ENCODE measurements at regions not wholly inside any gene's neighbourhood (a gene's known extent, or its start where the extent isn't known, plus 50 kb on each side); places are given as distances from the start of the nearest gene placed in this dataset.
A peak's percentile ranks its signal among the peaks of the same experiment; 100 is the strongest.

DNA sequence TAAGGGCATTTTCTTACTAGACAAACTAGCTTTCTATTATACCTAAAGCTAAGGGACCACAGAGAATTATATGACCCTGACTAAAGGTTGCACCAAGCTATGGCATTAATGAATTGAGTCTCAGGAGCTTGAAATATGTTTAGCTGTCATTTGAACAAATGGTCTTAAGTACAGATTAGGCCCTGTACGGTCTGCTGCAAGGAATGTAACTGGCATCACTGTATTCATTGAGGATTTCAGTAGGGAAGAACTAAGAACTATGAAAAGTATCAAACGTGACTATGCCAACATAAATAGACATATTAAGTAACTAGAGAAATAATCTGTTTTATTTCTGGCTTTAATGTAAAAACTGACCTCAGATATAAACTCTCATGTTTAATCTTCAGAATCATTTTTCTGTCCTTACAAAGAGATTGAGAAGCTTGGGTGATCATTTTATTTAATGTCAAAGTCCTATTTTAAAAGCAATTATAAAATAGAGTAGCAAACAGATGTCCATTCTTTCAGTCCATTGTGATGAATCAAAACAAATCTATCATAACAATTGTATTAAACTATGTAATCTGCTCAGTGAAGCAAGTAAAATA lies 845.9 kb downstream of the MAT2B start:
- Histone ChIP-seq H3K4me1 (no peaks in the 10 kb centered on the region), H3K27me3 (no peaks in the 10 kb centered on the region), H3K9me3 (replicated peaks) (no peaks in the 10 kb centered on the region), H3K4me3 (no peak overlapping the region), H3K27ac (no peak overlapping the region), H3K36me3 (no peaks in the 10 kb centered on the region)
- no peak for DNase-seq

DNA sequence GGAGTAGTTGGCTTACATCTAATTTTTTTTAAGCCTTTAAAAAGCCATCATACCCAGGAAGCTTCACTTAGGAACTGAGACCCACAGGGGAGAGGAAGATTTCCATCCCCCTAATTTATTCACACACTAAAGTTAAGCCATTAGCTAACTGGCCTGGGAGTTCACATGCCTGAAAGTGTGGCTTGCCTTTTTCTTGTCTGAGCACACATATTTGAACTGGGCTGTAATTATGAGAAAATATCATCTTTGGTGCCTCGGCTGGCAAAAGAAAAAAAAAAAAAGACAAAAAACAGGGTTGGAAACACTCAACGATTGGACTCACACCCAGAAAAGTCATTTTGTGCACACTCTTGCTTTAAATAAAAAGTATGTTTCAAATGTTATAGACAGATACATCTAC lies 847.3 kb downstream of the MAT2B start:
- no peaks in the 10 kb centered on the region for H3K36me3 ChIP-seq
- H3K27ac ChIP-seq = no peak overlapping the region
- H3K27me3 ChIP-seq = no peaks in the 10 kb centered on the region
- H3K4me1 ChIP-seq = no peaks in the 10 kb centered on the region
- DNase-seq = no peak
- H3K4me3 ChIP-seq = no peak overlapping the region
- no peaks in the 10 kb centered on the region for H3K9me3 ChIP-seq (replicated peaks)

DNA sequence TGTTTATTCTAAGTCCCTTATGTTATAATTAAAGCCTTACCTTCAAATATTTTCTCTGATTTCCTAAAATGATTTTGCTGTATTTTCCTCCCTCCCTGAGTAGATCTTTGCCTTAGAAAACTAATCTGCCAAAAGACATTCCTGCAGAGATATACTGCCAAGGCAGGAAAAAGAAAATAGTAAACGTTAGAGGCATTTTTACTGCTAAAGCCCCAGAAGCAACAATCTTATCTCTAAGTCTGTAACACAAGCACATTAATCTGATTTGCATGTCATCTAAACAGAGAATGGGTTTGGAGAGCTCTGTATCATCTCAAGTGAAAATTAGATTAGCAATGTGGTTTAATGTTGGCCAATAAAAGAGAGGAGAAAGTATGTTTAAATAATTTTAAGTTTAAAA lies 847.7 kb downstream of the MAT2B start:
- DNase-seq = no peak
- H3K36me3 ChIP-seq = no peaks in the 10 kb centered on the region
- H3K4me3 ChIP-seq = no peak overlapping the region
- no peaks in the 10 kb centered on the region for H3K27me3 ChIP-seq
- no peaks in the 10 kb centered on the region for H3K4me1 ChIP-seq
- H3K9me3 ChIP-seq (replicated peaks) = no peaks in the 10 kb centered on the region
- H3K27ac ChIP-seq = no peak overlapping the region

DNA sequence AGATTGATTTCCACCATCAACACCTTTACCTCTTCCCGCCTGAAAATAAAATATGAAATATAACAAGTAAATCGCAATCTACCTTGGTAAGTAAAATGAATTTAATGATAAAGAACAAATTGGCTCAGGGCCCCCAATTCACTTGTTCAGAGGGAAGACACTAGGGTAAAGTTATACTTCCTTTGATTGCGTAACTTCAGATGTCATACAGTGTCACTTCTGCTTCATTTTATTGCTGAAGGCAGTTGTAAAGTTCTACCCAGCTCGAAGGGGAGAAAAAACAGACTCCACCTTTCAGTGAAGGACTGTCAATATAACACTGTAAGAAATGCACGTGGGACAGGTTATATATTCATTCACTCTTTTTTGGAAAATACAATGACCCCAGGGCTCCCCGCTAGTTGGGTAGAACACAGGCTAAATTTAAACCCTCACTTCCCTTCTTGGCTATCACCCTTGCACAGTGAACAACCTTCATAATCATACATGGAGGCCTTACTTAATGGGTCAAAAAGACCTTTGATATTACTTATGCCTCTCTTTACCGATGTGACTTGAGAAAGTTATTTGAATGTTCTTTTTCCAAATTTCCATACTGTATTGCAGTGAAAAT lies 848.8 kb downstream of the MAT2B start:
- H3K27me3 ChIP-seq = no peaks in the 10 kb centered on the region
- no peaks in the 10 kb centered on the region for H3K4me1 ChIP-seq
- no peaks in the 10 kb centered on the region for H3K36me3 ChIP-seq
- no peak for DNase-seq
- no peak overlapping the region for H3K27ac ChIP-seq
- no peaks in the 10 kb centered on the region for H3K9me3 ChIP-seq (replicated peaks)
- no peak overlapping the region for H3K4me3 ChIP-seq

DNA sequence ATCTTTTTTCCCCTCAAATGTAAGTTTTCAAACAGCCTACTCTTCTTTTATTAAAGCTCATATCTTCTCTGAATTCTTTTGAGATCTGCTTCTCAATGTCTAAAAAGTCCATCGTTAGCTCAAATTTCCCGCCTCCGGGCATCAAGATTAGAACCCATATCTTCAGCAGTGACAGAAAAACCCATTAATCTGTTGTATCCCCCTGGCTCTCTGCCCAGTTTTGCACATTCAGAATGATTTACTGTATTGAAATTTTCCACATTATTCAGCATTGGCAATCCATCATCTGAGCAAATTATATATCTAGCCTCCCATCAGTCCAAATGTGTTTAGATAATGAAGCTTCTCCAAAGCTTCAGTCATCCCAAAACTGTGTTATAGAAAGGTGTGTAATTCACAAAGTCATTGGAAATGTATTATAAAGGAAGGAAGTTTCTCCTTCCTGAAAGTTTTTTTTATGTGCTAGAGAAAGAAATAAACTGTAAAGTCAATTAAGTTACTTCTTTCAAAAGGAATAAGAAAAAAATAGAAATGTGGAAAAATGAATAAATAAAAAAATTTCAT lies 849.9 kb downstream of the MAT2B start:
- no peak overlapping the region for H3K27ac ChIP-seq
- no peaks in the 10 kb centered on the region for H3K4me1 ChIP-seq
- no peaks in the 10 kb centered on the region for H3K27me3 ChIP-seq
- H3K9me3 ChIP-seq (replicated peaks) = no peaks in the 10 kb centered on the region
- H3K36me3 ChIP-seq = no peaks in the 10 kb centered on the region
- H3K4me3 ChIP-seq = no peak overlapping the region
- no peak for DNase-seq

DNA sequence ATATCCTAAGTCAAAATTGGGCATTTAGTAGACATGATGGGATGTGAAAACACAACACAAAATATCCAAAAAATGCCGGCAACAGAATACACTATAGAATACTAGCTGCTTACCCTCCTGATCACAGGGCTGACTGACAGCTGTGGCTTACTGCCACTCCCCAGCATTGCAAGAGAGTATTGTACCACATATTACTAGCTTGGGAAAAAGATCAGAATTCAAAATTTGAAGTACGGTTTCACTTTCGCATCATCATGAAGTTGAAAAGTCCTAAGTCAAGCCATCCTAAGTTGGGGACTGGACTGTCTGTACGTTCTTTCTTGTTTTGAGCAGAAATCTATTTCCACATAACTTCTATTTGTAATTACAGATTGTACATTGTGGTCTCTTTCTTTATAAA lies 851.4 kb downstream of the MAT2B start:
- Histone ChIP-seq H3K4me1 (no peaks in the 10 kb centered on the region), H3K27ac (no peak overlapping the region), H3K4me3 (no peak overlapping the region), H3K27me3 (0 out of 2 replicates have a peak, but pooled peaks cover 3% of the 10 kb centered on the region), H3K36me3 (no peaks in the 10 kb centered on the region), H3K9me3 (replicated peaks) (no peaks in the 10 kb centered on the region)
- no peak for DNase-seq

DNA sequence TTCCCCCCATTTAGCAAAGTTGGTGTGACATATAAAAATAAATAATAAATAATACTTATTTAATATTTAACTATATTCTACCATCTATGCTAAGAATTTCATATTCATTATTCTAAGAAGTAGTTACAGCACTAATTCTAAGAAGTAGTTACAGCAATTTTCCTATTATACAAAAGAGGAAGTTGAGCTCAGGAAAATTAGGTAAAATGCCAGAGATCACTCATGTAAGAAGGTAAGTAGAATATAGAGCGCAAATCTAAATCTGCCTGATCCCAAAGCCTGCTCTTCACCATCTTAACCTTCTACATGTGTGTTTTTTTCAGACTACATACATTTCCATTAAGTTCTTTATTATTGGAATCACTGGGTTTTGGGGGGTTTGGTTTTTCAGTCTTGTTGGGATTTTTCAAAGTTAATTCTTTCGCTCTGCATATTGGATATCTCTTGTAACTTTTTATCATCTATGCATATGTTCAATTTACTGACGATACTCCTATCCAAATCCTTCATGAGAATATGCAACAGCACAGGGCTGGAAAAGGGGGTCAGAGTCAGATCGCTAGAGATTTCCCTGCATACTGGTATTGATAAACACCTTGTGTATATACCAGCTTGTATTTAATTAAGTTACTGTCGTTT lies 852.1 kb downstream of the MAT2B start:
- Histone ChIP-seq H3K4me3 (no peak overlapping the region), H3K27me3 (0 out of 2 replicates have a peak, but pooled peaks cover 10% of the 10 kb centered on the region), H3K27ac (no peak overlapping the region), H3K36me3 (no peaks in the 10 kb centered on the region), H3K4me1 (no peaks in the 10 kb centered on the region), H3K9me3 (replicated peaks) (no peaks in the 10 kb centered on the region)
- no peak for DNase-seq

DNA sequence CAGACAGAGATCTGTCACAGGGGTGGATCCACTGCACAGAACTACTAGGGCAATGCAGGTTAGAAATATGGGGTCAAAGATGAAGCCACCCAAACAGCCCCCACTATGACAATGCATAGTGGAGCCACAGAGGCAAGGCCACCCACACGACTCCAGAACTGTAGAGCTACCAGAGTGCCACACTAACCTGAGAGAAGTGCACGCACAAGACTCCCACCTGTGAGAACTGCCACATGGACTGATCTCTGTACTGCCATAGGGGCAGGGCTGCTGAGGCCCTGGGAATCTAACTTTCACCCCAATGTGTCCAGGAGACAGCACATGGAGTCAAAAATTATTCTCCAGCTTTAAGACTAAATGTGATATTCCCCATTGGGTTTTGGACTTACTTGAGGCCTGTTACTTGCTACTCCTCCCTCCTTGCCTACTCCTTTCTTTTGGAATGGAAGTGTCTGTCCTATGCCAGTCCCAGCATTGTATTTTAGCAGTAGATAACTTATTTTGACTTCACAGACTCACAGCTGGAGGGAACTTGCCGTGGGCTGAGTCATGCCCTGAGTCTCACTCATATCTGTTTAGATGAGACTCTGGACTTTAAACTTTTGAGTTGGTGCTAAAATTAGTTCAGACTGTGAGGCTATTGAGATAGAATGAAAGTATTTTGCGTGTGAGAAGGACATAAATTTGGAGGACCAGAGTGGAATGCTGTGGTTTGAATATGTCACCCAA lies 853.3 kb downstream of the MAT2B start:
- Histone ChIP-seq H3K4me1 (no peaks in the 10 kb centered on the region), H3K27ac (no peak overlapping the region), H3K27me3 (0 out of 2 replicates have a peak, but pooled peaks cover 12% of the 10 kb centered on the region), H3K36me3 (no peaks in the 10 kb centered on the region), H3K4me3 (no peak overlapping the region), H3K9me3 (replicated peaks) (no peaks in the 10 kb centered on the region)
- DNase-seq = no peak

DNA sequence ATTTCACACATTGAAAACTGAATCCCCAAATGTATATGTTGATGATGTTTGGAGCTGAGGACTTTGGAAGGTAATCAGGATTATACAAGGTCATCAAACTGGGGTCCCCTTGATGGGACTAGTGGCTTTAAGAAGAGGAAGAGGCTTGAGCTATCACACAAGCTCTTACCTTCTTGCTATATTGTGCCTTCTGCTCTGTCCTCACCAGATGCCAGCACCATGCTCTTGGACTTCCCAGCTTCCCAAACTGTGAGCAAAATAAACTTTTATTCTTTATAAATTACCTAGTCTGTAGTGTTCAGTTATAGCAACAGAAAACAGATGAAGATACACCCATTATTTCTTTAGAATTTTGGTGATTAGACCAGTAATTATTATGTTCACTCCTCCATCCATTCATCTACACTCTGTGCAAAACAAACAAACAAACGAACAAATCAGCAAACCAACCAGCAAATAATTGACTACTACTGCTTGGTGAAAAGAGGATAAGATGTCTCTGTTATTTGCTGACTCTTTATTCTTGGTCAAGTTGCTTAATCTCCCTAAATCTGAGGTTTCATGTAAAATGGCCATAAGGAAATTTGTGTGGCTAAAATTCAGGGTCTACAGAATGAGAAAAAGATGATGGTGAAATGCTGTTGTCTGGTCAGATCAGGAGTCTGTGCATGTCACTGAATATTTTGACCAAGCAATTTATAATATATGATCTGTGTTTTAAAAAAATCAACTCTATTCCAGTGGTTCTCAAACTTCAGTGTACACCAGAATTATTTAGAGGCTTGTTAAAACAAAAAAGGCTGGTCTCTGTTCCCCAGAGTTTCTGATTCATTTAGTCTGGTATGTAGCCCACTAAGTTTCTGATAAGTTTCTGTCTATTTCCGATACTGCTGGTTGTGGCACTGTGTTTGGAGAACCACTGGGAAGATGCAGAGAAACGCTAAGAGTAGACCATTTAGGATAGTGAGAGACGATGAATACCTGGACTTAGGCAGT lies 854.1 kb downstream of the MAT2B start:
- Histone ChIP-seq H3K4me1 (no peaks in the 10 kb centered on the region), H3K9me3 (replicated peaks) (no peaks in the 10 kb centered on the region), H3K36me3 (no peaks in the 10 kb centered on the region), H3K27me3 (0 out of 2 replicates have a peak, but pooled peaks cover 12% of the 10 kb centered on the region), H3K4me3 (no peak overlapping the region), H3K27ac (no peak overlapping the region)
- DNase-seq = no peak

DNA sequence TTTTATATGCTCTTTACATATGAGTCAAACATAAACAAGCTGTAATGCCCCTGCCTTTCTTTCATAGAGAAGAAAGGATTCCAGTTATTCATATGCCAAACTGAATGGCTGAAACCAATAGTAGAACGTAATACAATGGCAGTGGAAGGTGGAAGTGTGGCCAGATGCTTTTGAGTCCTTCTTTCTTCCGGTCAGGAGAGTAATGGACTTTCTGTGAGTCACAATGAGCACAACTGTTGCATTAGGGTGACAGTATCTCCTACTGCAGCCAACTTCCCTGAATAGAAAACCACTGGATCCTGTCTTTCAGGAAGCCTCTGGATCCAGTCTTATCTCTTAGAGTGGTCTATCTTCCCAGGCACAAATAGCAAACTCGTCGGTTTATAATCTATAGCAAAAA lies 855.2 kb downstream of the MAT2B start:
- H3K4me1 ChIP-seq = no peaks in the 10 kb centered on the region
- no peak overlapping the region for H3K4me3 ChIP-seq
- peaks cover 16% of the 10 kb centered on the region; the same call in 1 of the 2 replicates for H3K27me3 ChIP-seq
- no peaks in the 10 kb centered on the region for H3K9me3 ChIP-seq (replicated peaks)
- no peaks in the 10 kb centered on the region for H3K36me3 ChIP-seq
- H3K27ac ChIP-seq = no peak overlapping the region
- no peak for DNase-seq

DNA sequence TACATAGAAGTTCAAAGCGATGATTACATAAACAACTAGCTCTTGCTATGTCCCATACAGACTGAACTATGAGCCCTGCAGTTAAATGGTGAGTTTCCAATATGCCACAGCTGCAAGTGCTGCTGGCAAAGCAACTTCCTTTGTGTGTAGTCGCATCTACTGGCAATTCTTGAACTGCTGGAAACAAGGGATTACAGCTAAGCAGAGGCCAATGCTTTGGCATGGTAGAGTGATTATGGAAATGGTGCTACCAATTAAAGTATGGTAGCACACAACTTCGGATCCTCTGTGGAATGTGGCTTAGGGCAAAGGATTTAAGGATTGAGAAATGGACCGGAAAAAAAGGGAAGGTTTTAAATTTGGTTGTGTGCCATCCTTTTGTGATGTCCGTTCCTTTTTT lies 856.6 kb downstream of the MAT2B start:
- H3K36me3 ChIP-seq = no peaks in the 10 kb centered on the region
- H3K9me3 ChIP-seq (replicated peaks) = no peaks in the 10 kb centered on the region
- no peaks in the 10 kb centered on the region for H3K4me1 ChIP-seq
- no peak overlapping the region for H3K27ac ChIP-seq
- no peak overlapping the region for H3K4me3 ChIP-seq
- peaks cover 16% of the 10 kb centered on the region; the same call in 1 of the 2 replicates for H3K27me3 ChIP-seq
- peak in 1 of 2 experiments; percentile 5 for DNase-seq

DNA sequence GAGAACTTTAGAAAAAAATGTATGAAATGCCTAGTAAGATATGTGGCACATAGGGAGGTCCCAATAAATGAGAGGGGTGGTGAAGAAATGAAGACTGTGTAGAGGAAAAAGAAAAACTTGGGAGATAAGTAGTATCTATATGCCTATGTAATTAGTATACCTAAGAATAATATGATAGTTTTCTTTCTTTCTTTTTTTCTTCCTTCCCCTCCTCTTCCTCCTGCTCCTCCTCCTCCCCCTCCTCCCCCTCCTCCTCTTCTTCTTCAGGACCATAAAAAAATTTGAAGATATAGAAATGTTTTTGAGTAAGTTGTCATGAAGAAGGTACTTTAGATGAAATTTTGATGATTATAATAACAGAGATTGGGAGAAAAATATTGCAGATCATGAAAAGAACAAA lies 857.4 kb downstream of the MAT2B start:
- Histone ChIP-seq H3K27ac (no peak overlapping the region), H3K4me1 (no peaks in the 10 kb centered on the region), H3K9me3 (replicated peaks) (no peaks in the 10 kb centered on the region), H3K27me3 (peaks cover 16% of the 10 kb centered on the region; the same call in 1 of the 2 replicates), H3K36me3 (no peaks in the 10 kb centered on the region), H3K4me3 (no peak overlapping the region)
- no peak for DNase-seq

DNA sequence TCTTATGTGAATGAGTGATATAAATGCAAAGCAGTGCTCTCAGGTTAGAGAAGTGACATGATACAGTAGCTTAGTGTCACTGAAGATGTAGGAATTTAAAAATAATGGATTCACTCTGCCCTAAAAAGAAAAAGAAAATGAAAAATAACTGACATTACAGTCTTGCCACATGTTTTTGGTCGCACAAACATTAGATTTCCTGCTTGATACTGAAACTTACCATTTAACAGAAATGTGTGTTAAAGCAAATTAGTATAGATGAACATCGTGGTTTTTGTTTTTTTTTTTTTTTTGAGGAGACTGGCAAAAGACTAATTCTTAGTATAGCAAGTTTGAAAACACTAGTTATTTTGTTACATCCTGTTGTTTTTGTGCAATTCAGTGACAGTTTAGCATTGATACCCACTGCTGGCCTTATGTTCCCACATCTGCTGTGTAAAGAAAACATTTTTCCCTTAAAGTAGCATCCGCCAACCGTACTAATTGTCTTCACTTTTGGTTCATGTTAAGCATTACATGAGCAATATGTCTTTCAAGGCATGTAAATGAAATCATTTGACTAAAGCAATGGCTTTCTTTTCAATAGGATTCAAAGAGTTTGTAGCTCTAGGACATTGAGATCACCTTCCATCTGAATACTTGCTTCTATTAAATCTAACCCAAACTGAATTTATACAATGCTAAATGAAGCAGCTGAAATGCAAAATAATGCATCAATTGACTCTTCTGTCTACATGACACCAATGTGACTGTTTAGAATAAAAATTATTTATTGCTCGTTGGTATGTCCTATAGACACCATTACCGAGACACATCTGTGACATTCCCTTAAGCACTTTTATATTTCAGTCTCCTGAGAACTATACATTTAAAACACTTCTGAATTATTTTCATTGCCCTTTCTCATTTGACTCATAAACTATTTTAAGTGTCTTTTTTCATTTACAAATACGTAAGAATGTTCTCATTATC lies 859.1 kb downstream of the MAT2B start:
- H3K27me3 ChIP-seq = peaks cover 16% of the 10 kb centered on the region; the same call in 1 of the 2 replicates
- no peak for DNase-seq
- no peaks in the 10 kb centered on the region for H3K9me3 ChIP-seq (replicated peaks)
- H3K36me3 ChIP-seq = no peaks in the 10 kb centered on the region
- H3K27ac ChIP-seq = no peak overlapping the region
- H3K4me1 ChIP-seq = no peaks in the 10 kb centered on the region
- no peak overlapping the region for H3K4me3 ChIP-seq
